HG03354 (cell line): ENCODE measurements at regions not wholly inside any gene's neighbourhood (a gene's known extent, or its start where the extent isn't known, plus 50 kb on each side); places are given as distances from the start of the nearest gene placed in this dataset.

Source experiments
- ATAC-seq: cut with Tn5 transposase; IDR thresholded peaks from one replicate; pipeline ENCODE4 v1.9.1; 2021; ENCODE audit warnings: mild to moderate bottlenecking; ENCODE audit not compliant: unreplicated experiment, poor library complexity, severe bottlenecking

DNA sequence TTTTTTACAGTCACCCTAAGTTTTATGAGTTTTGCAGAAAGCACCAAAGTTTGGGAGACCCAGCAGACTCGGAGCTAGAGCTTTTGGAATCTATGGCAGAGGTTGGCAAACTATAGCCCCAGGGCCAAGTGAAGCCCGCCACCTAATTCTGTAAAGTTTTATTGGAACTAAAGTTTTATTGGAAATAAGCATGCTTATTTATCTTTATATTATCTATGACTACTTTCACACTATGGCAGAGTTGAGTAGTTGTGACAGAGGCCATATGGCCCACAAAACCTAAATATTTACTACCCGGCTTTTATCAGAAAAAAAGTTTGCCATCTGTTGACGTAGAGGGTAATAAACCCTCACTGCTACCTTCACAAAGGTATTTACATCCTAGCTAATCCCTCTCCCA, 267.6 kb downstream of the GPAM start:
- no peak for ATAC-seq

DNA sequence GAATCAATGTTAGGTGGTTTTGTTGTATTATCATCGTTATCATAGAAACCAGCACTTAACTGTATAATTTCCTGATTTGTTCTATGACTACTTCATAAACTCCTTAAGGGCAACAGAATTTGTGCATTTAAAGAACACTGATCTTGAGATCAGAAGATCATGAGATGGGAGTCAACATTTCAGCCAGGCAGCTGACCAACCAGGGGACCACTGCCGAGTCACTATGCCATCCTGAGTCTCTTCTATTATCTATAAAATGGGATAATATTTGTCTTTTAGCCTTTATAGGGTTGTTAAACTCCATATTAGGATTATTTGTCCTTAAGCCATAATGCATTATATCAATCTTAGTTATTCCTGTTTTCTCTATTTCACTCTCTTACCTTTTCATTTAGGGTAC, 261.7 kb downstream of the GPAM start:
- no peak for ATAC-seq

DNA sequence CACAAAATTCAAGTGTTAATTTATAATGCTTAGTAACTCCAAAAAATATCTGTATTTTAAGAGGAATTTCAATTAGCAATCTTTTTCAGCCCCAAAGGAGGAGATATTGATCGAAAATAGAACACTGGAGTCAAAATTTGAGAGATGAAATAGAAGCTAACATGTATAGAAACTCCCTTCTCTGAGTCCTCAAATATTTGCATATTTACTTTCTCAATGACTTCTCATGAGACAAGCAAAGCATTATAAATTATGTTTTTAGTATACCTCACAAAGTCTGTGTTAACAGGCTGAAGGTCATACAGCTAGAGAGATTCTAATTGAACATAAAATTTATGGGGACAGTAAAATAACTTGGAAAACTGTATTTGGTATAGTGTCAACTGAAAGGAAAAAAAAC, 260.5 kb downstream of the GPAM start:
- ATAC-seq: peak; percentile 50

DNA sequence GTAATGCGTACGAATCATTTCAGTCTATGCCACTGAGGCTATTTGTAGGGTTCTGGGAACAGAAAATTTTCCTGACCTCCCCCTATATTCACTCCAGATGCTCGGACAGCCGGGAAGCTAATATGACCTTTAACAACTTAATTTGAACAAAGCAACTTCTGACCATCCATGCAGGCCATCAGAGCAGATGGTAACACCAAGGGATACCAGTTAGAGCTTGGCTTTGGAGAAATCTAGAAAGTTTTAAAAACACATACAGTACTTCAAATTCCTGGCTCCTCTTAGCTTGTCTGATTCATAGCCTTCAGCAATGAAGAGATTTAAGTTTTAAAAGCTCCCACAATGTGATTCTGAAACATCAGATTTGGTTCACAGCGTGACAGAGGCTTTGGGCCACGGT, 257.3 kb downstream of the GPAM start:
- ATAC-seq: no peak

DNA sequence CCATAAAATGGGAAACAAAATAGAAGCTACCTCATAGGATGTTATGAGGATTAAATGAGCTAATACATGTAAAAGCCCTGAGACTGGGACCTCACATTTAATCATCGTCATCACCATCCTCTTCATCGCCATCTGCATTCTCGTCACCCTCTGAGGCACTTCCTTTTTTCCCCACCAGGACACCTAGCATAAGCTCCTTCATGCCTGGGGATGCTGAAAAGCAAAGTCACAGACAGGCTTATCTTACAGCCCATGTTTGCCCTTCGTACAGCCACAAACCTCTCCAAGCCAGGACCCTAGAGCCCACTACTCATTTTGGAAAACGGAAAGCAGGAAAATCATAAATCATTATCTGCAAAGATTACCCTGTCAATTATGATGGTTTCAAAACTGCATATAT, 249.6 kb downstream of the GPAM start:
- ATAC-seq: no peak

DNA sequence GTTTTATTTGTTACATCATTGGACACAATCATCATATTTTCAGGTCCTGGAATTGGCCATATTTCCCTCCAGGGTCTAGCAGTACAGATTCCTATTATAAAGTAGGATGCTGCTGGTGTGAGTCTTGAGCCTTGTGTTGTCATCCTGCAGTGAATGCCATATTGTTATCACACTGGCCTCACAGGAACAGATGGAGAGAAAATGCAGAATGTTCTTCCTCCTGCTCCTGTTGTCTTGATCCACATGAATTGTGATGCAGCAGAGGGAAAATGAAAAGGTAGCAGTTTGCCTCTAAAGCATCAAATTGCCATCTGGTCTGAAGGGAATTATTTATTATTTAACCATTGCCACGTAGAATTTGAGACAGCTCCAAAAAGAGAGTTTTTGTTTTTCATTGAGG, 248.6 kb downstream of the GPAM start:
- no peak for ATAC-seq

DNA sequence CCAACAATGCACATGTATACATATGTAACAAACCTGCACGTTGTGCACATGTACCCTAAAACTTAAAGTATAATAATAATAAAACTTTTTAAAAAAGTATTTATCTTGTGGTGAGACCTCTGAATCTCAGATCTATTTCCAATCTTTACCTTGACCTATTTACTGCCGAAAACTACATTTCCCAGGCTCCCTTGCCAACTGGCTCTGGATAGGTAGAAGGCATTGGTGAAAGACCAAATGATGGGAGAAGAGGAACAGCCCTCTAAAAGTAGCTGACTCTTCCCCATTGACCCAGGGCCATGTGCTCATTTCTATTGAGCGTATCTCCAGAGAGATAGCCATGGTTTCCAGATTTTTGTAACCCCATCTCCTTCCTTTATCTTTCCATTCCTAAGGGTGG, 247.4 kb downstream of the GPAM start:
- no peak for ATAC-seq

DNA sequence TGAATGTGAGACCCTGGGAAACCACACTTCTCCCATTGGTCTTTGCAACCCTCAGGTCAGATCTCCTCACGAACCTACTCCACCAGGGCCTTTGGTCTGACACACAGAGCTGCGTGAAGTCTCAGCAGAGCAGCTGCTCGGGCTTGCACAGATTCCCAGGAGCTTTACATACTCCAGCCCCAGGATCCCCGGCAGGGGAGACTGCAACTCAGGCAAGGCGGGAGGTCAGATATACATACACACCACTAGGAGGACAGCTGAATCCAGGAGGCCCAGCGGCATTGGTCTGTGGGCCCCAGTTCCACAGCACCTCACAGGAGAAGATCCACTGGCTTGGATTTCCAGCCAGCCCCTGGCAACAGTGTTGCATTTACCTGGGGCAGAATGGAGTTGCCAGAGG, 239.2 kb downstream of the GPAM start:
- ATAC-seq: no peak

DNA sequence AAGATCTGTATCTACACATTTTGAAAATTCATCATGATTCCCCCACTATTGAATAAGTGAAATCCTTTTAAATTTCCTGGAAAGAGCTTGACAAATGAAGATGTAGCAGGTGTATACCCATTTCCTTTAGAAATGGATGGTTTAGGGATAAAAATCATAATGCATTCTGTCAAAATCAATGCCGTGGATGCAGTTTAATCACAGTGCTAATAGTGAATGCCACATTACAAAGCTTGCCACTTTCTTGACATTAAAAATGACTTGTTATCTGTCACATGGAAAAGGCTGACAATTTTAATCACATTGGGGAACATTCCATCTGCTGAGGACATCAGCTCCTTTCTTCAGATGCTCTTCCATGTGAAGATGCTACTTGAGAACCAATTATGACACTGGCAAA, 229.6 kb downstream of the GPAM start:
- no peak for ATAC-seq

DNA sequence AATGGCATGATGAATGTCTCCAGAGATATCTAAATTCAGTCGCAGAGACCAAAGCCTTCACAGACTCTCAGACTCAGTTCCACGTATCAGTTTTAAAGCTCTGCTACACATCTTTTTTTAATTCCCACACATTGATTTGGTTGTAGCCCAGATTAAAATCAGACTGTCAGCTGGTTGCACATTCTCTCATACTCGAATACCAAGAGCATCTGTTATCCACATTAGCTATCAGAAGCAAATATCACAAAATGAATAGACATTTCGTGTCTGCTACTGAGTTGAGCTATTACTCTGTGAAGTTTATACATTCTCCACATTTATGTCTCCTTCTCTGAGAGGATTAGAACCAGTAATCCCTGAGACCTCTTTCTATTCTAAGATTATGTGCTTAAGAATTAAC, 229.2 kb downstream of the GPAM start:
- ATAC-seq: no peak

DNA sequence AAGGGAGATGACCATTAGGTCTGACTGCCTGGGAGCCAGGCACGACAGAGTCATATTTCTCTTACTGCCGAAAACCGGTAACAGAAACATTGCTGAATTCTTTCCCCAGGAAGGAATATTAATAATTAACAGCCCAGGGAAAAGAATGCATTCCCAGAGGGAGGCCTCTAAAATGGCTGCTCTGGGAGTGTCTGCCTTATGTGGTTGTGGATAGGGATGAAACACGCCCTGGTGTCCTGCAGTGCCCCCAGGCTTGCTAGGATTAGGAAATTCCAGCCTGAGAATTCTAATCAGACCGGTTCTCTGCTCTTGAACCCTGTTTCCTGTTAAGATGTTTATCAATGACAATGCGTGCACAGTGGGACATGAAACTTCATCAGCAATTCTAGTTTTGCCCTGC, 226.7 kb downstream of the GPAM start:
- ATAC-seq: no peak

DNA sequence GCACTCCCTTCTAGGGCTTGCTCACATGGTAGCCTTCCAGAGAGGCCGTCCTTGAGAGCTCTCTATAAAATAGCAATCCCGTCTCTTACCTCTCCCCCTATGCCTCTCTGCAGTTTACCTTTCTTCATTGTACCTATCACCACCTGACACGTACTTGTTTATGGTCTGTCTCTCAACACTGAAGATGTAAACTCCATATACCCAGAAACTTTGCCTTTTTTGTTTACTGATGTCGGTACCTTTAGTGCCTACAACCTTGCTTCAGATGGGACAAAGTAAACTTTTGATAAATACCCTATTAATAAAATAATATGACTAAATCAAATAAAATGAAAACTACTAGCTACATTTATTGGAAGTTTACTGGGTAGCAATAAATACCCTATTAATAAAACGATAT, 220.6 kb downstream of the GPAM start:
- ATAC-seq: no peak

DNA sequence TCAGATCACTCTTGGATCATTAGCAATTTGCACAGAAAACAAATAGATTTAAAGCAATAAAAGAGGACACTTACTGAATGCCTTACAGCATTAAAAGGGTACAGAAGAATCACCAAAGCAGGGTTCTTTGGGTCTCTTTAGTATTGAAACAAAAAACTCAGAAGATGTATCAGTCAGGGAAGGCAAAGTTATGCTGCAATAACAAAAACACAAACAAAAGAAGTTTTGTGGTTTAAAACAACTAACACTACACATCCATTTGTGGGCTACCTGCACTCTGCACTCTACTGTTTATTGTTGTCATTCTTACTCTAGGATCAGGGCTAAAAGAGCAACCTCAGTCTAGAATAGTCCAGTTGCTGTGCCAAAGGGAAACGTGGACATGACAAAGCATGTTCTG, 216.4 kb downstream of the GPAM start:
- no peak for ATAC-seq

DNA sequence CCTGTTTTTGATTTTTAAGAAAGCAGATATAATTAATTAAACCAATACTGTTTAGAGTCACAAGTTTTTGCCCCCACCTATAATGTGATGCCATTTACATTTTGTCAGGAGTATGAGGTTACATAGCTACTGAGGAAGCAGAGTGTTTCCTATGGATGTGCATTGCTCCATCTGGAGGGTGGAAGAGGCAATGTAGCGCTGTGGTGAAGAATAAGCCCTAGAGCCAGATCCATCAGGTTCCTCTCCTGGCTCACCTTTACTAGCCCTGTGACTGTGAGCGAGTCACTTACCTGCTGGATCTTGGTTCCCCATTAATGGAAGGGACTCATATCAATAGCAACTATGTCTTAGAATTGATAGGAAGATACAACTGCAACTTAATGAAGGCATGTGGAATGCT, 216.0 kb downstream of the GPAM start:
- no peak for ATAC-seq

DNA sequence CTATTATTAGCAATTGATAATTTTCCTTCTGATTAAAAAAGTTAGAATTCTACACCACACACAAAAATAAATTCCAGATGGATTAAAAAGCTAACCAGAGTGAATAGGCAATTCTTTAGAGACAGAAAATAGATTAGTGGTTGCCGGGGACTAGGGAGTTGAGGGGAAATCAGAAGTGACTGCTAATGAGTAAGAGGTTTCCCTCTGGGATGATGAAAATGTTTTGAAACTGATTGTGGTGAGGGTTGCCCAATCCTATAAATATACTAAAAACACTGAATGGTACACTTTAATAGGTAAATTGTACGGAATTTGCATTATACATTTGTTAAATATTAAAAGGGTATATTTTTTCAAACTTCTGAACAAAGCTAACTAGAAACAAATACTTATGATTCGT, 214.9 kb downstream of the GPAM start:
- no peak for ATAC-seq

DNA sequence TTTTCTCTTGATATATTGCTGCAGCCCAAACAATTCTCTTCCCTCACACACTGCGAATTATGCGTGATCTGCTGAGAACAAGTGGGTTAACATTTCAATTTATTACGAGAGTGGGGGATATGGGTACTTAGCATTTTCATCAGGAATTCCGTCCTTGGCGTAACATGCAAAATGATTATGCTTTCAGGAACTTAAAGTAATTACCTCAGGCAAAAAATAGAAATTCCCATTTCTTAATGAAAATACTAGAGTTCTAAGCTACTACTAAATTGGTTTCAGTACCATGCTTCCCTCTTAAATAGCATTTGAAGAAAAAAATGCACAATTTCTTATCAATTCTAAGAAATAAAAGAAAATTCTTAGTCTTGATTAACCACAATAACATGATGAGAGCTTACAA, 213.5 kb downstream of the GPAM start:
- ATAC-seq: no peak

DNA sequence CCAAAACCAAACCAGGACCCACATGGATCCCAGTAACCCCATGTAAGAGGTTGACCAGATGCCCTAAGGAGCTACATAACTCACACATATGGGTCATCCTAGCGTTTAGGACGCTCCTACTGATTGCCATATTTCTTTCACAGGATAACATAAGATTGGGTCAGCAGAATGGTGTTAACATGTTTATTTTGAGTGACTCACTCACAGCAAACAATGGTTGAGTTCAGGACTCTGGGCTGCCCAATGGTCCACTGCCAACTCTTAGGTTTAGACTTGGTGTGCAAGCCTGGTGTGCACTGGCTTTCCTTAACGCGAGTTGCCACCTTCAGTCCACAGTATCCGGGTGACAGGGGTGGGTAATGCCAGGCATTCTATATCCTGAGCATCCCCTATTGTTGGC, 211.5 kb downstream of the GPAM start:
- ATAC-seq: no peak

DNA sequence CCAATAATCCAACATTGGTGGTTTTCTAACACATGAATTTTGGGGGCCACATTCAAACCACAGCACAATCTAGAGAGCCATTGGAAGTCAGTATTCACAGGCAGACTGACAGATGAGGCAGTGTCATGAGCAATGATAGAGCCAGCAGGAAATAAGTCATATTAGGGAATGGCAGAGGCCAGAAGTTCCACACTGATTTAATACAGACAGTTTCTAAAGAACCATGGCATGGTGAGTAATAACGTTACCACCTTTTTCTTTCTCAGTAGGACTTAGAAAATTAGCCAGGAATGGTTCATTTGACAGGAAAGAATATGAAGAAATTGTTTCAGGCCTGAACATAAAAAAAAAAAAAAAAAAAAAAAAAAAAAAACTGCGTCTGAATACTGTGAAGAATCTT, 210.3 kb downstream of the GPAM start:
- no peak for ATAC-seq

DNA sequence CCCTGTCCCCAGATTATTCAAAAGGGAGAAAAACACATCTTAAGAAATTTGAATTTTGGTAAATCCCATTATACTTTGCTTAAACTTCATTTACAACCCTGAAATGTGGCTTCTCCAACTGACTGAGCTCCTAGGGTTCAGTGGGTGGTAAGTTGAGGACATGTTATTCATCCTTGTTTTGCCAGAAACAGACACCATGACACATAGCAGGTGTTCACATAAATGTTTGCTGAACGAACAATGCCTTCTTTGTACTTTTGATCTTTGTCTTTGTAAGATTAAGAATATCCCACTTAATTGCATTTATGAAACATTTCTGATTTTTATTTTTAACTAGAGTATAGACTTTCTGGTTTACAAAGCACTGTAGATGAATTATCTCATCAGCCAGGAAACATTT, 209.7 kb downstream of the GPAM start:
- no peak for ATAC-seq

DNA sequence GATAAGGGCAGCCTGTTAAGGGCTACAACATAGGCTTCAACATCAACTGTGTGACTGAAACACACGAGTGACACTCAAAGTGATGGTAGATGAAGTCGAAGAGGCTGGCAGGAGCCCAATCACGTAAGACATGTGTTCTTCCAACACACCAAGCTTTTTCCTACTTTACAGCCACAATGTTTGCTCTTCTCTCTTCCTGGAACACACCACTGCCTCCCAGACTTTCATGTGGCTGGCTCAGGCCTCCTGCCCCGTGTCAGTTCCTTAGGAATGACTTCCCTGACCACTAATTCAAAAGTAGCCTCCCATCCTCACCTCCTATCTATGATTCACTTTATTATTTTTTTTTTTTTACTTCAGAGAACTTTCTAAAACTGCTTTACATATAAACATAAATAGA, 209.2 kb downstream of the GPAM start:
- ATAC-seq: no peak

DNA sequence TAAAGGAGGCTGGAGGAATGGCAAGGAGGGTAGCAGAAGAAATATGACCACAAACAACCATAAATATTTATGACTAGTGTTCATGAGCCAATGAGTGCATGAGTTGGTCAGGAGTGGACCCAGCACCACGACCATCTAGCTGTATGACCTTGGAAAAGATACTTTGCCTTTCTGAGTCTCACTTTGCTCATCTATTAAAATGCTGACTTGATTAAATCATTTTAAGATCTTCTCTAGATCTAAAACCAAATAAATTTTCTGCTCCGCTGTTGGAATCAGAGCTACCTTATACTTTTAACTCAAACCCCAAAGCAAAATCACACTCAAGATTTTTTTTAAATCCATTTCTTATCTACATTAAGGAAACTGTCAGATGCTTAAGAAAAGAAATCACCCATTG, 207.0 kb downstream of the GPAM start:
- ATAC-seq: no peak

DNA sequence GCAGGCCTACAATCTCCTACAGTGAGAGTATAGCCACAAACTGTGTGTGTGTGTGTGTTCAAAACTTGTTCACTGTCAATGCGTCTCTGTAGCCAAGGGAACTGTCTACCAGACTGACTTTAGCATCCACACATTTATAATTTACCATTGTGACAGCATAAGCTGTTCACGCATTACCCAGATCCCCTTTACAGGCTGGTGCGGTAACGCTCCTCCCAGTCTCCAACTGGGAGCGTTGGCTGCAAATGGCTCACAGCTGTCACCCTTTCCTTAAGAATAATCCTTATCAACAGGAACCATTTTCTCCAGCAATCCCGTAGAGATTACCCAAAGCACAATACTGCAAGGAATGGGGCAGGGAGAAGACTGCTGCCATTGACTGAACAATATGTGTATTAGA, 199.5 kb downstream of the GPAM start:
- no peak for ATAC-seq

DNA sequence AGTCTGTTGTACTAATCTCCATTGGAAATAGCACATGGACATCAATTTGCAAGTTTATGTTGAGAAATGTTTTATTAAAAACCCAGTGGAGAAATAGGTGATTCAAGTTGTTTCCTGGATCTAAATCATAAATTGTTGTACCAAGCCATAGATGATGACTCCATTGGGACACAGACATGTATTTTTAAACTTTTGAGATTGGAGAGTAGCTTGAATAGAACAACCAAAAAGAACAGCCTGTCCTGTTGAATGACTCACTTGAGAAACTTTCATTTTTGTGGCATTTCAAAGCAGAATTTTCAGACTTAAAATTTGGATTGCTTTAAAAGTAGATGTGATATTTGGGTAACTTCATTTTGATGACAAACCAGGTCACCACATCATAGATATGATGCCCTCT, 197.5 kb downstream of the GPAM start:
- no peak for ATAC-seq
